ENCODE measurements at regions not wholly inside any gene's neighbourhood (a gene's known extent, or its start where the extent isn't known, plus 50 kb on each side); places are given as distances from the start of the nearest gene placed in this dataset.

GRCh38 chr6:109224994-109225393, 129.7 kb downstream of the CEP57L1 start:
- no peak for DNase-seq

GRCh38 chr6:109224107-109224875, 129.0 kb downstream of the CEP57L1 start:
- no peak for DNase-seq

- no peak for DNase-seq
Observed at GRCh38 chr6:109222848-109223247, 127.5 kb downstream of the CEP57L1 start.

DNA sequence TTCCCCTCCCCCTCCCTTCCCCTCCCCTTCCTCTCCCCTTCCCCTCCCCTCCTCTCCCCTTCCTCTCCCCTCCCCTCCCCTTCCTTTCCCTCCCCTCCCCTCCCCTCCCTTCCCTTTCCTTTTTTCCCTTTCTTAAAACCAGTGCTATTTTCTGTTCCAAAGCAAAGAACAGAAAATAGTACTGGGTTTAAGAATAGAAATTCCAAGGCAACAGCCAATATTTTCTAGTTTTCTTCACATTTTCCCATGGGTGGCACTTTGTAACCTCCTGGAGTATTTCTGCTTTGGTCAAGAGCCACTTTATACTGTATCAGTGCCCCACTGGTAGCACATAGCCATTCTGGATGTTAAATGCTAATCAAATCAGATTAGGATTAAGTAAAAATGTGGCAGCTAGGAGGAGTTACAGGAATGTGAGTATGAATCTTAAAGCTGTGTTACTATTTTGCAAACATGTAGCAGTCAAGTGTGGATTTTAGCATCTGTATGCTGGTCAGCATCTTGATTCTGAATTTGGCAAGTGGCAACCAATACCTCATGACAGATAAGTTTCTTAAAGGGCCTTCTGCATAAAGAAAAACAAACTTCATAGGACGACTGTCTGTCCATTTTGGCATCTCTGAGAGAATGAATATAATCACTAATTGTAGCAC, 126.4 kb downstream of the CEP57L1 start:
- DNase-seq: no peak
